ENCODE measurements at regions not wholly inside any gene's neighbourhood (a gene's known extent, or its start where the extent isn't known, plus 50 kb on each side); places are given as distances from the start of the nearest gene placed in this dataset.

DNA sequence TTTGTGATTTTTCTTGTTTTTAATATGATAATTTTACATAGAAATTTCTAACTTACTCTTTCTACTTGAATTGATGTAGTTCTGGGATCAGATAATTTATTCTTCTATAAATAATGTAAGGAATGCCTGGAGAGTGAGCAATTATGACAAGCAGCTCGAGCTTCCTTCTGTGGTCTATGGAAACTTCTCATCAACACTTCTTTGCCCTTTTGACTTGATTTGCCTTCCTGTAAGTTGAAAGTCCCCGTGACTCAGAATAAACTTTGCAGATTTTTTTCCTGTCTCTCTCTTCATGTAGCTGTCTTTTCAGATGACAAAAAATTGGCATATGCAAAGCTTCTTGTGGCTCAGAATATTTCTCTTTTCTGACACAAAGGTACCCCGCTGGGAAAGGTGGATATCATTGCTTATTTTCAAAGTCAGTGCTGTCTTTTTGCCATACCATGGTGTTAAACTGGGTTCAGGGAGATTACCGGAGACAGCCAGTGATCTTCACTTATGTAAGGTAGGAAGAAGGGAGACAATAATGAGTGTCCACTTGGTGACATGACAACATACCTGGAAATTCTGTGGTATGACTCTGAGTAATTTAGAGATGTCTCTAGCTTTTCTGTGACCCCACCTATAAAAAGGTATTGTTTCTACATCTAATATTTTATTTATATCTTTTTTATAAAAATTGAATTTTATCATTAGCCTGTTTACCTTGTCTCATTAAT lies 278.6 kb upstream of the GNPDA2 start:
- no peak overlapping the region for H3K4me3 Mint-ChIP-seq (ENCODE audit: unreplicated experiment)

DNA sequence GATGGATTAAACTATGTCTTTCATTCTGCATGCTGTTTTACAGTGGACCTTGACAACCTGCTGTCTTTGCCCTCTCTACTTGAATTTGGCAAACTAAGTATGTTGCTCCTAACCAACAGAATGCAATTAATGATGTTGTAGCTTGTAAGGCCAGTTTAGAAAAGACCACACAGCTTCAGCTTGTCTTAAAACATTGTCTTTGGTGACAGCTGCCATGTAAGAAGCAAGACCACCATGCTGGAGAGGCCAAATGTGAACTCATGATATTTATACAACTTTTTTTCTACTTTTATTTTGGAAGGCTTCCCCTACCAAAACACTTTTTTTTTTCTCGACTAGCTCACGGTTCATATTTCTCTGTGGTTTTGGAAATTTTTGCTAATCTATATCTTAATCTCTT lies 278.0 kb upstream of the GNPDA2 start:
- no TSS peak for BruUV-seq (replicated peaks)
- Histone ChIP-seq H3K4me1 (no peaks in the 10 kb centered on the region), H3K9me3 (no peaks in the 10 kb centered on the region), H3K36me3 (ENCODE audit: control insufficient read depth, insufficient read depth, low read length) (no peaks in the 10 kb centered on the region), H3K27me3 (replicated peaks; ENCODE audit: control insufficient read depth, insufficient read depth, low read length) (no peaks in the 10 kb centered on the region), H3K4me3 (ENCODE audit: low read depth, low read length) (no peak overlapping the region)
- Mint-ChIP-seq H3K27me3 (ENCODE audit: insufficient read depth, unreplicated experiment) (no peaks in the 10 kb centered on the region), H3K9me3 (ENCODE audit: unreplicated experiment) (no peaks in the 10 kb centered on the region), H3K4me3 (ENCODE audit: unreplicated experiment) (no peak overlapping the region), H3K27ac (ENCODE audit: unreplicated experiment) (no peak overlapping the region), H3K4me1 (ENCODE audit: low read depth, unreplicated experiment) (no peaks in the 10 kb centered on the region), H3K36me3 (ENCODE audit: insufficient read depth, unreplicated experiment) (no peaks in the 10 kb centered on the region)
- intact Hi-C loops (cut with micrococcal nuclease; ENCODE audit: unreplicated experiment) = no loop called here
- POLR2A ChIA-PET = no interaction called here
- CTCF ChIA-PET = no interaction called here
- TF ChIP-seq, protein P1, sequence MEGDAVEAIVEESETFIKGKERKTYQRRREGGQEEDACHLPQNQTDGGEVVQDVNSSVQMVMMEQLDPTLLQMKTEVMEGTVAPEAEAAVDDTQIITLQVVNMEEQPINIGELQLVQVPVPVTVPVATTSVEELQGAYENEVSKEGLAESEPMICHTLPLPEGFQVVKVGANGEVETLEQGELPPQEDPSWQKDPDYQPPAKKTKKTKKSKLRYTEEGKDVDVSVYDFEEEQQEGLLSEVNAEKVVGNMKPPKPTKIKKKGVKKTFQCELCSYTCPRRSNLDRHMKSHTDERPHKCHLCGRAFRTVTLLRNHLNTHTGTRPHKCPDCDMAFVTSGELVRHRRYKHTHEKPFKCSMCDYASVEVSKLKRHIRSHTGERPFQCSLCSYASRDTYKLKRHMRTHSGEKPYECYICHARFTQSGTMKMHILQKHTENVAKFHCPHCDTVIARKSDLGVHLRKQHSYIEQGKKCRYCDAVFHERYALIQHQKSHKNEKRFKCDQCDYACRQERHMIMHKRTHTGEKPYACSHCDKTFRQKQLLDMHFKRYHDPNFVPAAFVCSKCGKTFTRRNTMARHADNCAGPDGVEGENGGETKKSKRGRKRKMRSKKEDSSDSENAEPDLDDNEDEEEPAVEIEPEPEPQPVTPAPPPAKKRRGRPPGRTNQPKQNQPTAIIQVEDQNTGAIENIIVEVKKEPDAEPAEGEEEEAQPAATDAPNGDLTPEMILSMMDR (IDR thresholded peaks at IDR 0.05; ENCODE audit: insufficient read depth in 1 of 2, low read depth in 1 of 2, low read length in 1 of 2, severe bottlenecking in 1 of 2, unreplicated experiment in 1 of 2) = no peak
- no peak for DNase-seq

More for the DNA sequence above, 278.6 kb upstream of the GNPDA2 start:
- no peaks in the 10 kb centered on the region for H3K27me3 ChIP-seq (replicated peaks; ENCODE audit: control insufficient read depth, insufficient read depth, low read length)
- intact Hi-C loops (cut with micrococcal nuclease; ENCODE audit: unreplicated experiment) = no loop called here
- ChIA-PET CTCF (no interaction called here), POLR2A (no interaction called here)
- no peaks in the 10 kb centered on the region for H3K4me1 ChIP-seq
- BruUV-seq (replicated peaks) = no TSS peak
- no peaks in the 10 kb centered on the region for H3K36me3 Mint-ChIP-seq (ENCODE audit: insufficient read depth, unreplicated experiment)
- DNase-seq = no peak
- H3K9me3 ChIP-seq = no peaks in the 10 kb centered on the region
- H3K36me3 ChIP-seq (ENCODE audit: control insufficient read depth, insufficient read depth, low read length) = no peaks in the 10 kb centered on the region
- H3K27me3 Mint-ChIP-seq (ENCODE audit: insufficient read depth, unreplicated experiment) = no peaks in the 10 kb centered on the region
- no peaks in the 10 kb centered on the region for H3K9me3 Mint-ChIP-seq (ENCODE audit: unreplicated experiment)
- no peak overlapping the region for H3K27ac Mint-ChIP-seq (ENCODE audit: unreplicated experiment)
- TF ChIP-seq, protein P1 (IDR thresholded peaks at IDR 0.05; ENCODE audit: insufficient read depth in 1 of 2, low read depth in 1 of 2, low read length in 1 of 2, severe bottlenecking in 1 of 2, unreplicated experiment in 1 of 2) = no peak
- no peaks in the 10 kb centered on the region for H3K4me1 Mint-ChIP-seq (ENCODE audit: low read depth, unreplicated experiment)
- H3K4me3 ChIP-seq (ENCODE audit: low read depth, low read length) = no peak overlapping the region

DNA sequence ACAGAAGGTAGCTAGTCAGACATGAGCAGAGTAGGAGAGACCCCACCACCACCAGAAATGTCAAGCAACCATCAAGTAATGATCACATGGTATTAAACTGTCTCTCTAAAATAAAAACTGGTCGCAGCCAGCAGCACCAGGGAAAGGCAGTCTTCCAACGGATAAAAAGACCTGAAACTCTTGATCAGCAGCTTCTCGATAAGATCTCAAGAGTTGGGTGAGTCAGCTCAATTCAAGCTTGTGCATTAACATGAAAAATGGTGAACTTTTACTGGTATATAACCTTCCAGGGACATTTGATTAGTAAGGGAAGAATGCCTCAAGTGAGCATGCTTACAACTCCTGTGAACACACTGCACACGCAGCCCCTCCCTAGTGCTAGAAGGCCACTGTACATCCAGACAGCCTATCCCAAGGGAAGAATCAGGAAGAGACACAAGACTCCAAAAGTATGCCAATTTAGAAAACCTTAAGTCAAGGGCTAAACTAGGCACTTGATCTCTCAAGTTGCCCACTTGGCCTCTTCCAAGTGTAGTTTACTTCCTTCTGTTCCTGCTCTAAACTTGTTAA lies 270.0 kb upstream of the GNPDA2 start:
- ChIA-PET CTCF (no interaction called here), POLR2A (no interaction called here)
- Histone ChIP-seq H3K27me3 (replicated peaks; ENCODE audit: control insufficient read depth, insufficient read depth, low read length) (no peaks in the 10 kb centered on the region), H3K9me3 (no peaks in the 10 kb centered on the region), H3K36me3 (ENCODE audit: control insufficient read depth, insufficient read depth, low read length) (no peaks in the 10 kb centered on the region), H3K4me3 (ENCODE audit: low read depth, low read length) (no peak overlapping the region), H3K4me1 (no peaks in the 10 kb centered on the region)
- no peaks in the 10 kb centered on the region for H3K36me3 Mint-ChIP-seq (ENCODE audit: insufficient read depth, unreplicated experiment)
- TF ChIP-seq, protein P1 (IDR thresholded peaks at IDR 0.05; ENCODE audit: insufficient read depth in 1 of 2, low read depth in 1 of 2, low read length in 1 of 2, severe bottlenecking in 1 of 2, unreplicated experiment in 1 of 2) = no peak
- intact Hi-C loops (cut with micrococcal nuclease; ENCODE audit: unreplicated experiment) = no loop called here
- no TSS peak for BruUV-seq (replicated peaks)
- H3K27ac Mint-ChIP-seq (ENCODE audit: unreplicated experiment) = no peak overlapping the region
- H3K27me3 Mint-ChIP-seq (ENCODE audit: insufficient read depth, unreplicated experiment) = peaks cover 2% of the 10 kb centered on the region
- no peak overlapping the region for H3K4me3 Mint-ChIP-seq (ENCODE audit: unreplicated experiment)
- no peaks in the 10 kb centered on the region for H3K4me1 Mint-ChIP-seq (ENCODE audit: low read depth, unreplicated experiment)
- no peak for DNase-seq
- no peaks in the 10 kb centered on the region for H3K9me3 Mint-ChIP-seq (ENCODE audit: unreplicated experiment)

Measured in Caco-2 (cell line).